GM19438 (cell line): ENCODE measurements at regions not wholly inside any gene's neighbourhood (a gene's known extent, or its start where the extent isn't known, plus 50 kb on each side); places are given as distances from the start of the nearest gene placed in this dataset.

Experiments
- ATAC-seq: cut with Tn5 transposase; IDR thresholded peaks from one replicate; pipeline ENCODE4 v1.9.1; 2021; ENCODE audit warnings: low read depth; ENCODE audit not compliant: unreplicated experiment

- ATAC-seq, result peak; percentile 85
These were observed 206.6 kb upstream of the RFX3 start for GRCh38 chr9:3732077-3733038.

- no peak for ATAC-seq
These were observed 204.7 kb upstream of the RFX3 start for GRCh38 chr9:3730511-3730922.

GRCh38 chr9:3721096-3721495 is 195.3 kb upstream of the RFX3 start:
- ATAC-seq, result no peak

- no peak for ATAC-seq
These were observed 193.5 kb upstream of the RFX3 start for GRCh38 chr9:3719286-3719685.

- ATAC-seq, result no peak
These were observed 190.6 kb upstream of the RFX3 start for GRCh38 chr9:3716415-3716814.

GRCh38 chr9:3708751-3709150 is 182.9 kb upstream of the RFX3 start:
- ATAC-seq, result no peak

- no peak for ATAC-seq
These were observed 179.1 kb upstream of the RFX3 start for GRCh38 chr9:3704890-3705289.

- ATAC-seq, result no peak
These were observed 175.0 kb upstream of the RFX3 start for GRCh38 chr9:3700772-3701171.

GRCh38 chr9:3699883-3700282 is 174.1 kb upstream of the RFX3 start:
- no peak for ATAC-seq

GRCh38 chr9:3698531-3698930 is 172.7 kb upstream of the RFX3 start:
- ATAC-seq, result no peak

GRCh38 chr9:3698076-3698475 is 172.3 kb upstream of the RFX3 start:
- ATAC-seq, result no peak

GRCh38 chr9:3696368-3696767 is 170.6 kb upstream of the RFX3 start:
- ATAC-seq, result no peak

- ATAC-seq, result no peak
These were observed 166.8 kb upstream of the RFX3 start for GRCh38 chr9:3692606-3693005.

GRCh38 chr9:3689555-3689954 is 163.8 kb upstream of the RFX3 start:
- ATAC-seq, result no peak

- ATAC-seq, result no peak
These were observed 161.3 kb upstream of the RFX3 start for GRCh38 chr9:3687145-3687544.

- ATAC-seq, result no peak
These were observed 156.4 kb upstream of the RFX3 start for GRCh38 chr9:3682186-3682585.

- no peak for ATAC-seq
These were observed 151.7 kb upstream of the RFX3 start for GRCh38 chr9:3677541-3677940.

- no peak for ATAC-seq
These were observed 151.0 kb upstream of the RFX3 start for GRCh38 chr9:3676766-3677165.

- no peak for ATAC-seq
These were observed 150.1 kb upstream of the RFX3 start for GRCh38 chr9:3675946-3676345.

- ATAC-seq, result no peak
These were observed 148.8 kb upstream of the RFX3 start for GRCh38 chr9:3674561-3674960.

- ATAC-seq, result no peak
These were observed 146.6 kb upstream of the RFX3 start for GRCh38 chr9:3672399-3672798.

- ATAC-seq, result no peak
These were observed 138.2 kb upstream of the RFX3 start for GRCh38 chr9:3664044-3664443.
